MM.1S (cell line): ENCODE measurements at regions not wholly inside any gene's neighbourhood (a gene's known extent, or its start where the extent isn't known, plus 50 kb on each side); places are given as distances from the start of the nearest gene placed in this dataset.

Source experiments
- DNase-seq: peaks from one replicate; pipeline ENCODE4 v3.0.0-alpha.2; 2015
- H2AFZ ChIP-seq: fragments of 300-600 bp; sonication (generic); 2 replicates; pipeline ENCODE4 v1.6.0; 2016; ENCODE audit warnings: antibody characterized with exemption, low read length
- H3F3A ChIP-seq: fragments of 300-600 bp; sonication (generic); 2 replicates; pipeline ENCODE4 v1.6.1; 2016; ENCODE audit warnings: mild to moderate bottlenecking, antibody characterized with exemption, low read length, moderate library complexity, mixed read lengths; ENCODE audit not compliant: insufficient read depth
- H3K27ac ChIP-seq: fragments of 300-600 bp; sonication (generic); 2 replicates; pipeline ENCODE4 v1.5.1; 2016; ENCODE audit warnings: mild to moderate bottlenecking, low read length
- H3K27me3 ChIP-seq: fragments of 300-600 bp; sonication (generic); replicated peaks from 2 replicates; pipeline ENCODE4 v1.6.0; 2016; ENCODE audit warnings: low read length; ENCODE audit not compliant: insufficient read depth
- H3K36me3 ChIP-seq: fragments of 300-600 bp; sonication (generic); replicated peaks from 2 replicates; pipeline ENCODE4 v1.6.1; 2016; ENCODE audit warnings: mild to moderate bottlenecking, low read length, mixed read lengths; ENCODE audit not compliant: insufficient read depth
- H3K4me1 ChIP-seq: fragments of 300-600 bp; sonication (generic); 2 replicates; pipeline ENCODE4 v1.6.1; 2016; ENCODE audit warnings: low read length, mixed read lengths
- H3K4me2 ChIP-seq: fragments of 300-600 bp; sonication (generic); 2 replicates; pipeline ENCODE4 v1.6.0; 2016; ENCODE audit warnings: low read depth, low read length
- H3K4me3 ChIP-seq: fragments of 300-600 bp; sonication (generic); 2 replicates; pipeline ENCODE4 v1.5.1; 2016; ENCODE audit warnings: low read length, mixed read lengths
- H3K79me2 ChIP-seq: fragments of 300-600 bp; sonication (generic); 2 replicates; pipeline ENCODE4 v1.6.1; 2016; ENCODE audit warnings: mixed run types, low read length, mixed read lengths
- H3K9ac ChIP-seq: fragments of 300-600 bp; sonication (generic); 2 replicates; pipeline ENCODE4 v1.6.1; 2016; ENCODE audit warnings: low read length, mixed read lengths
- H3K9me2 ChIP-seq: fragments of 300-600 bp; sonication (generic); replicated peaks from 2 replicates; pipeline ENCODE4 v1.6.1; 2016; ENCODE audit warnings: mild to moderate bottlenecking, low read length, mixed read lengths; ENCODE audit not compliant: insufficient read depth
- H3K9me3 ChIP-seq: fragments of 300-600 bp; sonication (generic); replicated peaks from 2 replicates; pipeline ENCODE4 v1.6.1; 2016; ENCODE audit warnings: mild to moderate bottlenecking, low read length, mixed read lengths; ENCODE audit not compliant: insufficient read depth
- H4K20me1 ChIP-seq: fragments of 300-600 bp; sonication (generic); 2 replicates; pipeline ENCODE4 v1.6.1; 2016; ENCODE audit warnings: mild to moderate bottlenecking, low read length, moderate library complexity, mixed read lengths; ENCODE audit not compliant: insufficient read depth
- CTCF ChIP-seq: fragments of 300-600 bp; sonication (generic); IDR thresholded peaks from 2 replicates; pipeline ENCODE4 v1.5.1; 2016; ENCODE audit warnings: antibody characterized with exemption, low read length, mixed read lengths
- EZH2 ChIP-seq: fragments of 300-600 bp; sonication (generic); optimal IDR thresholded peaks from 2 replicates; pipeline ENCODE3; 2017; ENCODE audit warnings: low read depth, mild to moderate bottlenecking, antibody characterized with exemption, low read length, mixed read lengths
- EZH2phosphoT487 ChIP-seq: fragments of 300-600 bp; sonication (generic); IDR thresholded peaks from 2 replicates; pipeline ENCODE4 v1.6.1; 2018; ENCODE audit warnings: antibody characterized with exemption, low read length

GRCh38 chr5:44242791-44243190 is 146.4 kb downstream of the FGF10 start:
- Histone ChIP-seq H3K9me3 (no peaks in the 10 kb centered on the region), H3K4me3 (no peak overlapping the region), H3K27me3 (no peaks in the 10 kb centered on the region), H3K4me2 (no peak overlapping the region), H3K9me2 (no peaks in the 10 kb centered on the region), H4K20me1 (no peaks in the 10 kb centered on the region), H3K4me1 (no peaks in the 10 kb centered on the region), H3K79me2 (no peaks in the 10 kb centered on the region), H3F3A (no peaks in the 10 kb centered on the region), H2AFZ (no peak overlapping the region), H3K9ac (no peak overlapping the region), H3K36me3 (no peaks in the 10 kb centered on the region), H3K27ac (no peak overlapping the region)
- TF ChIP-seq EZH2phosphoT487 (no peak), CTCF (no peak), EZH2 (no peak)
- DNase-seq: no peak

GRCh38 chr5:44236040-44236439 is 153.2 kb downstream of the FGF10 start:
- no peak overlapping the region for H2AFZ ChIP-seq
- H3K27ac ChIP-seq: no peak overlapping the region
- no peaks in the 10 kb centered on the region for H3K27me3 ChIP-seq
- H3K9ac ChIP-seq: no peak overlapping the region
- no peak for DNase-seq
- no peak overlapping the region for H3K4me3 ChIP-seq
- no peaks in the 10 kb centered on the region for H4K20me1 ChIP-seq
- no peaks in the 10 kb centered on the region for H3K9me3 ChIP-seq
- TF ChIP-seq CTCF (no peak), EZH2phosphoT487 (no peak), EZH2 (no peak)
- no peaks in the 10 kb centered on the region for H3K36me3 ChIP-seq
- no peaks in the 10 kb centered on the region for H3K9me2 ChIP-seq
- H3K79me2 ChIP-seq: no peaks in the 10 kb centered on the region
- no peak overlapping the region for H3K4me2 ChIP-seq
- no peaks in the 10 kb centered on the region for H3K4me1 ChIP-seq
- no peaks in the 10 kb centered on the region for H3F3A ChIP-seq

GRCh38 chr5:44233691-44234090 is 155.5 kb downstream of the FGF10 start:
- no peak for DNase-seq
- Histone ChIP-seq H3K27ac (no peak overlapping the region), H3K4me3 (no peak overlapping the region), H3K9me2 (no peaks in the 10 kb centered on the region), H3K4me1 (no peaks in the 10 kb centered on the region), H3K27me3 (no peaks in the 10 kb centered on the region), H3K4me2 (no peak overlapping the region), H3F3A (no peaks in the 10 kb centered on the region), H2AFZ (no peak overlapping the region), H3K9me3 (no peaks in the 10 kb centered on the region), H3K79me2 (no peaks in the 10 kb centered on the region), H3K9ac (no peak overlapping the region), H4K20me1 (no peaks in the 10 kb centered on the region), H3K36me3 (no peaks in the 10 kb centered on the region)
- TF ChIP-seq EZH2phosphoT487 (no peak), CTCF (no peak), EZH2 (no peak)
